ENCODE measurements at regions not wholly inside any gene's neighbourhood (a gene's known extent, or its start where the extent isn't known, plus 50 kb on each side); places are given as distances from the start of the nearest gene placed in this dataset.
A peak's percentile ranks its signal among the peaks of the same experiment; 100 is the strongest.
"Not testable (repeated sequence)": the region's sequence is repeated elsewhere in the genome, so short reads cannot be mapped to it uniquely, and the experiment has no call there.

- CTCF ChIA-PET = not testable (repeated sequence)
These were observed 108.2 kb downstream of the SPATA31A1 start for GRCh38 chr9:39463696-39464095.

GRCh38 chr9:39464122-39464777 lies 108.8 kb downstream of the SPATA31A1 start:
- peak overlapping the region; percentile 62 for H3K27ac ChIP-seq
- CTCF ChIA-PET; DNase-seq (ENCODE audit: low spot score); POLR2A ChIA-PET (ENCODE audit: low non-redundant PET): not testable (repeated sequence)

More at GRCh38 chr9:39463696-39464095, 108.2 kb downstream of the SPATA31A1 start:
- peak overlapping the region; percentile 62 for H3K27ac ChIP-seq
- POLR2A ChIA-PET (ENCODE audit: low non-redundant PET) = not testable (repeated sequence)
- DNase-seq (ENCODE audit: low spot score) = peak; percentile 31

GRCh38 chr9:39474499-39474898 lies 119.0 kb downstream of the SPATA31A1 start:
- POLR2A ChIA-PET (ENCODE audit: low non-redundant PET); H3K27ac ChIP-seq; CTCF ChIA-PET; DNase-seq (ENCODE audit: low spot score): not testable (repeated sequence)

GRCh38 chr9:39483073-39483472 lies 127.6 kb downstream of the SPATA31A1 start:
- POLR2A ChIA-PET (ENCODE audit: low non-redundant PET); DNase-seq (ENCODE audit: low spot score); H3K27ac ChIP-seq; CTCF ChIA-PET: not testable (repeated sequence)

- CTCF ChIA-PET; POLR2A ChIA-PET (ENCODE audit: low non-redundant PET); DNase-seq (ENCODE audit: low spot score); H3K27ac ChIP-seq: not testable (repeated sequence)
These were observed 128.4 kb downstream of the SPATA31A1 start for GRCh38 chr9:39483880-39484279.

GRCh38 chr9:39484292-39484691 lies 128.8 kb downstream of the SPATA31A1 start:
- H3K27ac ChIP-seq; CTCF ChIA-PET; DNase-seq (ENCODE audit: low spot score); POLR2A ChIA-PET (ENCODE audit: low non-redundant PET): not testable (repeated sequence)

GRCh38 chr9:39487477-39487876 lies 132.0 kb downstream of the SPATA31A1 start:
- DNase-seq (ENCODE audit: low spot score); H3K27ac ChIP-seq; CTCF ChIA-PET; POLR2A ChIA-PET (ENCODE audit: low non-redundant PET): not testable (repeated sequence)

- DNase-seq (ENCODE audit: low spot score); H3K27ac ChIP-seq; POLR2A ChIA-PET (ENCODE audit: low non-redundant PET); CTCF ChIA-PET: not testable (repeated sequence)
These were observed 140.8 kb downstream of the SPATA31A1 start for GRCh38 chr9:39496248-39496647.

- POLR2A ChIA-PET (ENCODE audit: low non-redundant PET); CTCF ChIA-PET; H3K27ac ChIP-seq; DNase-seq (ENCODE audit: low spot score): not testable (repeated sequence)
These were observed 147.7 kb downstream of the SPATA31A1 start for GRCh38 chr9:39503178-39503577.

GRCh38 chr9:39527387-39528029 lies 172.0 kb downstream of the SPATA31A1 start:
- CTCF ChIA-PET; POLR2A ChIA-PET (ENCODE audit: low non-redundant PET); DNase-seq (ENCODE audit: low spot score); H3K27ac ChIP-seq: not testable (repeated sequence)

GRCh38 chr9:39532597-39532996 lies 177.1 kb downstream of the SPATA31A1 start:
- CTCF ChIA-PET; POLR2A ChIA-PET (ENCODE audit: low non-redundant PET); DNase-seq (ENCODE audit: low spot score); H3K27ac ChIP-seq: not testable (repeated sequence)

- H3K27ac ChIP-seq; POLR2A ChIA-PET (ENCODE audit: low non-redundant PET); CTCF ChIA-PET; DNase-seq (ENCODE audit: low spot score): not testable (repeated sequence)
These were observed 177.7 kb downstream of the SPATA31A1 start for GRCh38 chr9:39533001-39533762.

GRCh38 chr9:39533763-39534548 lies 178.5 kb downstream of the SPATA31A1 start:
- DNase-seq (ENCODE audit: low spot score); H3K27ac ChIP-seq; POLR2A ChIA-PET (ENCODE audit: low non-redundant PET); CTCF ChIA-PET: not testable (repeated sequence)

GRCh38 chr9:39534897-39535296 lies 179.4 kb downstream of the SPATA31A1 start:
- POLR2A ChIA-PET (ENCODE audit: low non-redundant PET); CTCF ChIA-PET; H3K27ac ChIP-seq; DNase-seq (ENCODE audit: low spot score): not testable (repeated sequence)

- DNase-seq (ENCODE audit: low spot score); H3K27ac ChIP-seq; CTCF ChIA-PET; POLR2A ChIA-PET (ENCODE audit: low non-redundant PET): not testable (repeated sequence)
These were observed 186.7 kb downstream of the SPATA31A1 start for GRCh38 chr9:39542157-39542556.

GRCh38 chr9:39545079-39545478 lies 189.6 kb downstream of the SPATA31A1 start:
- H3K27ac ChIP-seq; POLR2A ChIA-PET (ENCODE audit: low non-redundant PET); DNase-seq (ENCODE audit: low spot score); CTCF ChIA-PET: not testable (repeated sequence)

- DNase-seq (ENCODE audit: low spot score); H3K27ac ChIP-seq; CTCF ChIA-PET; POLR2A ChIA-PET (ENCODE audit: low non-redundant PET): not testable (repeated sequence)
These were observed 195.1 kb downstream of the SPATA31A1 start for GRCh38 chr9:39550573-39550972.
